Erythroblast (primary cell): ENCODE measurements at regions not wholly inside any gene's neighbourhood (a gene's known extent, or its start where the extent isn't known, plus 50 kb on each side); places are given as distances from the start of the nearest gene placed in this dataset.

Experiments
- GATA1 ChIP-seq: IDR thresholded peaks from 2 replicates; pipeline ENCODE4 v1.6.1; 2011; ENCODE audit warnings: low read depth, mild to moderate bottlenecking, control low read depth, low read length, moderate library complexity
- POLR2A ChIP-seq: IDR thresholded peaks from 2 replicates; pipeline ENCODE4 v1.6.1; 2011; ENCODE audit warnings: mild to moderate bottlenecking, low read length

DNA sequence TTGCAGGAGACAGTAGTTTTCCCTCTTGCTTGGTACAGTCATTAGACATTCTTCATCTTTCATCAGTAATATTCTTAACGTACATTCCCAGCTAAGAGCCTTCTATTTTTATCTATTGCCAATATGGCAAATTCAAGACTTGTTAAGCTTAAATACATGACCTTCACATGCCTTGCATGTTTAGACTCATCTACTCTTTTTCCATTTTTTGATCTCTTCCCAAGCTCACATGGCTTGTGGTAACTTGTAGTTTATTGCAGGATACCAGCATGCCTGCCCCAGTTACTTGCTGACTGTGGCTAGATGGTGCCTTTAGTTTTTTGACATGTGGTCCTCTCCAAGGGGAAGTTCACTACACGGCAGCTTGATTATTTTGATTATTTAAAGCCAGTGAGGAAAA lies 729.0 kb downstream of the SLC6A15 start:
- TF ChIP-seq POLR2A: no peak
- no peak for TF ChIP-seq GATA1
